ENCODE measurements at regions not wholly inside any gene's neighbourhood (a gene's known extent, or its start where the extent isn't known, plus 50 kb on each side); places are given as distances from the start of the nearest gene placed in this dataset.

DNA sequence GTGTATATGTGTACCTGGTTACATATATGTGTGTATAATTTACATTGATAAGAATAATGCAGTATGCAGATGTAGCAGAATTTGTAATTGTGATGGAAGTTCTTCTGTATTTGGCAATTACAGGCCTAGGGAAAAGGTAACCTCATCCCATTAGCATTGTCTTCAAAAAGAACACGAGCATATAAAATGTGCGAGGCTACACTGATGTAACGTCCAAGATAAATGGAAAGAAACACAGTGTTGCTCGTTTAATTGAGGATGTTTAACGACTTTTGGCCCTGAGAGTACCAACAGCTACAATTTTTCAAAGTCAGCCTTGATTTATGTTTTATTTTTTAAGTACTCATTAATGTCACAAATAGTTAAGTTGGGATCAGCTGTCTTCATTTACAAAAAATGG is 703.5 kb upstream of the RBFOX1 start:
- Mint-ChIP-seq H3K27me3 (no peaks in the 10 kb centered on the region), H3K27ac (no peak overlapping the region), H3K4me1 (no peaks in the 10 kb centered on the region), H3K9me3 (no peaks in the 10 kb centered on the region), H3K36me3 (no peaks in the 10 kb centered on the region), H3K4me3 (no peak overlapping the region)
- no peak for DNase-seq

DNA sequence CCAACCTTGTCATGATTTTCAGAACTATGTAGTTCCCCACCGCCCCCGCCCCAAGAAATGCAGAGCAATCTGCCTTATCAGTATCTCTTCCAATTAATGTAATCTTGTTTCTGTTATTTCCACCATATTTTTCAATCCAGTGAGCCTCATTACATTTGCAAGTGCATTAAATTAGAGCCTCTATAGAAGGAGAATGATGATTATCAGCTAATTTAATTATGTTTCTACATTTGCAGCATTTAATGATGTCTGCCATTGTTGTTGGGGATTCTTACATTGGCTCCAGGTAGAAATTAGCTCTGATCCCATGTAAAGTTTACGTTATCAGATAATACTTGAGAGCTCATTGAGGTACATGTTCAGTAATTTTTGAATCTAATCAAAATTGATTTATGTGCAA is 707.0 kb upstream of the RBFOX1 start:
- peaks cover 2% of the 10 kb centered on the region for H3K9me3 Mint-ChIP-seq
- H3K4me3 Mint-ChIP-seq = no peak overlapping the region
- H3K27ac Mint-ChIP-seq = no peak overlapping the region
- no peaks in the 10 kb centered on the region for H3K27me3 Mint-ChIP-seq
- no peaks in the 10 kb centered on the region for H3K4me1 Mint-ChIP-seq
- DNase-seq = no peak
- H3K36me3 Mint-ChIP-seq = no peaks in the 10 kb centered on the region

DNA sequence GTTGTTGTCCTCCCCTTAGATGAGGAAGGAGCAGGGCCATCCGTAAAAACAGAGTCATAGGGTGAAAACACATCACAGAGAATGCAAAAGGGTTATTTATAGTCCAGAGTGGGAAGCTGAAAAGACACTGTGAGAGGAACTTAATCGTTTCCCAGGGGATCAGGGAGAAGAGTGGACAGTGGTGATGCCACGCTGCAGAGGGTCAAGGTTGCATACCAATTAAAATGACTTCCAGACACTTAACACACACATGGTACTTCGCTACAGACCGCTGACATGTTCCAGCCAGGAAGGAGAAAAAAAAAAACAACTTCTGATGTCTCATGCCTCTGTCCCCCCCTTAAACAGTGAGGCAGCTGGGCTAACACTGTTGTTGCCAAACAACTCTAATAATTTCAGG is 713.8 kb upstream of the RBFOX1 start:
- Mint-ChIP-seq H3K4me3 (no peak overlapping the region), H3K36me3 (no peaks in the 10 kb centered on the region), H3K27me3 (no peaks in the 10 kb centered on the region), H3K9me3 (peaks cover 12% of the 10 kb centered on the region), H3K4me1 (no peaks in the 10 kb centered on the region), H3K27ac (no peak overlapping the region)
- no peak for DNase-seq

DNA sequence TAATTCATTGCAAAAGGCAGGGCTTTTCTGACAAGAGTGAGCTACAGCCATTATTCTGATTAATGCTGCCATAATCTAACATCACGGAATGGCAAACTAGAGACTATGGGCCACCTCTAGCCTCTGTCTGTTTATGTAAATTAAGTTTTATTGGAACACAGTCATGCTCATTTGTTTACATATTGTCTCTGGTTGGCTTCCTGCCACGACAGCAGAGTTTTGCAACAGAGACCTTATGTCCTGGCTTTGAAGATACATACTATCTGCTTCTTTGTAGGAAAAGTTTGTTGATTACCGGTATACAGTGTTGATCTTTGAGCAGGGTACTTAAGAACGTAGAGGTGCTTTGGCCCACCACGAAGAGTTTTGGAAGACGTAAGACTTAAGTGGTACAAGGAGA is 715.9 kb upstream of the RBFOX1 start:
- no peak for DNase-seq
- Mint-ChIP-seq H3K27ac (no peak overlapping the region), H3K4me3 (no peak overlapping the region), H3K4me1 (no peaks in the 10 kb centered on the region), H3K27me3 (no peaks in the 10 kb centered on the region), H3K36me3 (no peaks in the 10 kb centered on the region), H3K9me3 (peaks cover 12% of the 10 kb centered on the region)

DNA sequence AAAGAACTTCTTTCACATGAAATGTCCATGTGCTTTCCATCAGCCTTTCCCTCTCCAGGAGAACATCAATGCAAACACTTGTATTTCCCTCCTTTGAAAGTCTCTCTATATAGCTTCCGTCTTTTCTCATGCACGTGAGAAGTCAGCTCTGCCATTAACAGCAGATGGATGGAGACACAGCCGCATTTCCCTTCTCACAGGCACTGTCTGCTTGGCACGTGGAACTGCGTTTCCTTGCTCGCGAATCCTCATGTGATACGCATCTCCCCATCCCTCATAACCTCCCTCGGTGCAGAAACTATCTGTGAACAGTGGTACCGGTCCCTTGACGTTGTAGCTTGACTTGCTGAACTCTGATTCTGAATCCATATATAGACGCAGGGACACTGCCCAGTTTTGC is 717.0 kb upstream of the RBFOX1 start:
- peaks cover 11% of the 10 kb centered on the region for H3K9me3 Mint-ChIP-seq
- no peak overlapping the region for H3K27ac Mint-ChIP-seq
- no peak for DNase-seq
- H3K36me3 Mint-ChIP-seq = no peaks in the 10 kb centered on the region
- H3K4me3 Mint-ChIP-seq = no peak overlapping the region
- H3K4me1 Mint-ChIP-seq = no peaks in the 10 kb centered on the region
- H3K27me3 Mint-ChIP-seq = no peaks in the 10 kb centered on the region

DNA sequence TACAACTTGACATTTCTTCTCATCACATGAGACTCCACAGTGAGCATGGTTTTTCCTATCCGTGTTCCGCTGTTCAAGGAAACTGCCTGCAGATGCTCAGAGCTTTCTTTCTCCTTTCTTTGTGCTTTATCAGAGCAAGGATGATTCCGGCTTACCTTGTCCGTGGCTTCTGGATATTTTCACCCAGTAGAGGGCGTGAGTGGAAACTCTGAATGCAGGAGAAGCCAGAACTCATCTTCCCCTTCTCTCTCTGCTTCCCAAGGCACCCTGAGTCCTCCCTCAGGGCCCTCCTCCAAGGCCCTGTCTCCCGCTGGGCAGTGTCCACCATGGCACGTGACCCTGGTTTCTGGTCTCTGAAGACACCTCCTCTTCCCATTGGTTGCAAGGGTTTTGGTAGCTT is 721.1 kb upstream of the RBFOX1 start:
- DNase-seq = no peak
- Mint-ChIP-seq H3K9me3 (no peaks in the 10 kb centered on the region), H3K4me3 (no peak overlapping the region), H3K27ac (no peak overlapping the region), H3K27me3 (no peaks in the 10 kb centered on the region), H3K4me1 (no peaks in the 10 kb centered on the region), H3K36me3 (no peaks in the 10 kb centered on the region)

DNA sequence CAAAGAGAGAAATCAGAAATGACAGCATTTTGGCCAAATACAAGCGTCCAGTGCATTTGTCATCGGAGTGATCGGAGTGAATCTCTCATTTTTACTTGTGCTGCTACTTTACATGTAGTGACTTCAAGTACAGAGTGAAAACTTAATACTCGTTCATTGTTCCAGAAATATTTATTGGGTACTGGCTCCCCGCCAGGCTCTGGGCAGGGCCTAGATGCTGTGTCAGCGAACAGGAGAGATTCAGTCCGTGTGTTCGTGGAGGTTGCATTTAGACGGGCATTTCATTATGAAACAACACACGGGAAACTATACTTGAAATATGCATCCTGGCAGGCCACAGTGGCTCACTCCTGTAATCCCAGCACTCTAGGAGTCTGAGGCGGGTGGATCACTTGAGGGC is 727.2 kb upstream of the RBFOX1 start:
- no peaks in the 10 kb centered on the region for H3K36me3 Mint-ChIP-seq
- no peaks in the 10 kb centered on the region for H3K9me3 Mint-ChIP-seq
- H3K4me3 Mint-ChIP-seq = no peak overlapping the region
- no peak for DNase-seq
- H3K27me3 Mint-ChIP-seq = no peaks in the 10 kb centered on the region
- no peak overlapping the region for H3K27ac Mint-ChIP-seq
- no peaks in the 10 kb centered on the region for H3K4me1 Mint-ChIP-seq

DNA sequence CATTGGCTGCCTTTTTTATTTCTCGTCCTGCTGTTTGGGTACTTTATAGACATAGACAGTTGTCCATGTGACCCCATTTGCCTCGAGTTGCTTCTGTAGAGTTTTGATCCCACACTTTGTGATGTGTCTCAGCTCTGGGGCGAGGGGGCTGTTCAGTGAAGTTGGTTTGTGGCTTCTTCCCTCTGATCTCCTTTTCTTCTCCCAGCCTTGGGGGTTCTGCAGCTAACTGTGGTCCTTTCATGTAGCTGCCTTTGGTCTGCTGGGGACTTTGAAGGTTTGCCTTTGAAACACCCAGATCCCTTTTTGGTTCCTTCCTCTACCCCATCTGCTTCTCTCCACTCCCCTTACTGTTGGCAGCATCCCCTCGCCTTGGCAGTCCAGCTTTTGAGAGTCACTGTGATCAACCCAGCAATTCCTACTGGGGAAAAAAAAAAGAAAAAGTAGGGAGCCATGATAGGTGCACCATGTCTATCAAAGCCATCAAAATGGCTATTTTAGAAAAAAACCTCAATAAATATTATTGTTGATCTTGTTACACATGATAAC is 728.8 kb upstream of the RBFOX1 start:
- DNase-seq = no peak
- Mint-ChIP-seq H3K27ac (no peak overlapping the region), H3K27me3 (no peaks in the 10 kb centered on the region), H3K9me3 (no peaks in the 10 kb centered on the region), H3K36me3 (no peaks in the 10 kb centered on the region), H3K4me1 (no peaks in the 10 kb centered on the region), H3K4me3 (no peak overlapping the region)

DNA sequence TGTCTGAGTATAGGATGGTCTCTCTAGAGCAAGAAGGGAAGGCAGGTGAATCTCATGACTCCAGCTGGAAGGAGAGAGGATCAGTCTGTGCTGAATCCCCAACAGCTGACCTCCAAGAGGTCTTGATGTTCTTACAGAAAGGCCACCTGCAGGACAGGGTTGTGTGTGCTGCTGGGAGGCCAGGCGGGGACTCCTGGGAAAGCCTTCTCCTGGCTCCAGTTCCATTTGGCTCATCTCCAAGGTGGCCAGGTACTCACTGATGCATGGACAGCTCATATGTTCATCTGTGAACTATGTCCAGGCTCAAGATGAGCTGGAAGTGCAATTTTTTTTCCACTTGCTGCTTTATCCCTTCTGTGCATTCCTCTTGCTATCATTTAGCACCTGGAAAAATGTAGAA is 730.2 kb upstream of the RBFOX1 start:
- Mint-ChIP-seq H3K9me3 (no peaks in the 10 kb centered on the region), H3K4me3 (no peak overlapping the region), H3K36me3 (no peaks in the 10 kb centered on the region), H3K4me1 (no peaks in the 10 kb centered on the region), H3K27ac (no peak overlapping the region), H3K27me3 (no peaks in the 10 kb centered on the region)
- DNase-seq = no peak

DNA sequence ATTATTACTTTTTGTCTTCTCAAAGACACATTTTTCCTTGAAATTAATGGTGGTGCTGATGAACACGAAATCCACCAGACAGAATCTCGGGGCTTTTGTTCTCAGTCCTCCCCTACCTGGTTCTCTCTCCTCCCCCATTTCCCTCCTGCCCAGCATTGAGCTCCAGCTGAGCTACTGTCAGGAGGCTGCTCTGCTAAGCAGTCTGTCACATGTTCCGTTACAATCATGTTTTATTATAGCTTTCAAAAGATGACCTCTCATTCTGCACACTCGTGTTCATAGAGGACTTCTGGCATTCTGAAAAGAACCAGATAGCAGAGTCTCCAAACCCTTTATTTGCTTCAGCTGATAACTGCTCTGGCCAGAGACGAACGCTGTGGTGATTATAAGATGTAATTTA is 732.5 kb upstream of the RBFOX1 start:
- H3K4me1 Mint-ChIP-seq = no peaks in the 10 kb centered on the region
- H3K4me3 Mint-ChIP-seq = no peak overlapping the region
- no peaks in the 10 kb centered on the region for H3K36me3 Mint-ChIP-seq
- no peaks in the 10 kb centered on the region for H3K27me3 Mint-ChIP-seq
- no peak for DNase-seq
- no peaks in the 10 kb centered on the region for H3K9me3 Mint-ChIP-seq
- H3K27ac Mint-ChIP-seq = no peak overlapping the region

DNA sequence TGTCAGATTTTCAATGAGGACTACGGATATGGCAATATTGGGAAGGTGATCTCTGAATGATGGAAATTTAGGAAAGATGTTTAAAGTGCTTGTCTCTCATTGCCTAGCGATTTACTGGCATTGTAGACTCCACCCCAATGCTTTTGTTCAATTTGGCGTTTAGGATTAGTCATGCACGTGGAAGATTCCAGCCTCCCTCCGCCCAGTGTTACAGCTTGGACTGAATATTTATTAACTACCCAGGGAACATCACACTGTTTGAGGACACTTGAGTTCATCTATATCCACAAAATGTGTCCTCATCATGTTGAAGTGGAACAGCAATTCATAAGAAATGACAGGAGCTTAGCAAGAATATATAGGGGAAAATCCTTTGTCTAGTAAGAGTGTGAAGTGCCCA is 738.8 kb upstream of the RBFOX1 start:
- no peak for DNase-seq
- Mint-ChIP-seq H3K27me3 (no peaks in the 10 kb centered on the region), H3K36me3 (no peaks in the 10 kb centered on the region)

DNA sequence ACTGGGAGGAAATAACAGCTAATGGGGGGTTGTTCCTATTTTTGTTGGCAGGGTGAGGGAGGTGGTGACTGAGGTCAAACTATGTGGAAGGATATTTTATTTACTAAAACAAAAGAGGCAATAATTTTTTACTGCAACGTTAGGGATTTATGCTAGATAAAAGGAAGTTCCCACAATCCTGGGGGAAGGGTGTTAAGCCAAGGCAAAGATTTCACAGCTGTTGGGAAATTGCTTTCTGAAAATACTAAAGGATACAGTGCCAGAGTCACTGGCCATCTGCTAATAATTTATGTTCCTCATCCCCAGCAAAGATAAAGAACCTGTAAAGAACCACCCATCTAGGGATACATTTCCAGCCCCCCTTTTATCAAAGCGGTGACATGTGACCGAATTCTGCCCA is 756.0 kb upstream of the RBFOX1 start:
- Mint-ChIP-seq H3K27ac (no peak overlapping the region), H3K4me1 (no peaks in the 10 kb centered on the region), H3K9me3 (no peaks in the 10 kb centered on the region), H3K4me3 (no peak overlapping the region), H3K27me3 (no peaks in the 10 kb centered on the region), H3K36me3 (no peaks in the 10 kb centered on the region)
- no peak for DNase-seq

More for the DNA sequence above, 738.8 kb upstream of the RBFOX1 start:
- Mint-ChIP-seq H3K27ac (no peak overlapping the region), H3K4me1 (no peaks in the 10 kb centered on the region), H3K9me3 (no peaks in the 10 kb centered on the region), H3K4me3 (no peak overlapping the region)

DNA sequence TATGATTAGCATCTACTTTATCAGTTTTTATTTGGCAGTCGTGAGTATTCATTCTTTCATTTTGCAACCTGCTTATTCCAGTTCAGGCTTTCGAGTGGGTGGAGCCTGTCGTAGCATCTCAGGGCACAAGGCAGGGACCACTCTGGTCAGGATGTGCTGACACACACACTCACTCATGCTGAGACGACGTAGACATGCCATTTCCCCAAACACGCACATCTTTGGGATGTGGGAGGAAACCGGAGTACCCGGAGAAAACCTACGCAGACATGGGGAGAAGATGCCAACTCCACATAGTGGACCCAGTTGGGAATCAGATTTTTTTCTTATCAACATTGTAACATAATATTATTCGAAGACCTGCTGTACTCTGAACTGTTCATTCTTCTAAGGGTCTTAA is 756.5 kb upstream of the RBFOX1 start:
- no peak for DNase-seq
- Mint-ChIP-seq H3K4me1 (no peaks in the 10 kb centered on the region), H3K9me3 (no peaks in the 10 kb centered on the region), H3K36me3 (no peaks in the 10 kb centered on the region), H3K4me3 (no peak overlapping the region), H3K27me3 (no peaks in the 10 kb centered on the region), H3K27ac (no peak overlapping the region)

DNA sequence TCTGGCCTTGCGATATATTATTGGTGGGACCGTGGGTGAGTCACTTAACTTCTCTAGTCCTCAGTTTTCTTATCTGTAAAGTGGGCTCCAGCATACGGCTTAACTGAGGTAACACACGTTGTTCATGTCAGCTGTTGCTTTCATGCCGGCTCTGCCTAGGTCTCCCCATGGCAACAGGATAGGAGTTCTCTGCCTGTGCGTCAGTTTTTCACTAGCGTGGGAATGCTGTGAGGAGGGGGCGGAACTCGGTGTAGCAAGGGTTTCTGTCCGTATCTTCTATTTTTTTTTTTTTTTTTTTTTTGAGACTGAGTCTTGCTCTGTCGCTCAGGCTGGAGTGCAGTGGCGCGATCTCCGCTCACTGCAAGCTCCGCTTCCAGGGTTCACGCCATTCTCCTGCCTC is 758.5 kb upstream of the RBFOX1 start:
- Mint-ChIP-seq H3K4me1 (no peaks in the 10 kb centered on the region), H3K4me3 (no peak overlapping the region), H3K36me3 (no peaks in the 10 kb centered on the region), H3K27ac (no peak overlapping the region), H3K9me3 (no peaks in the 10 kb centered on the region), H3K27me3 (no peaks in the 10 kb centered on the region)
- DNase-seq = no peak

DNA sequence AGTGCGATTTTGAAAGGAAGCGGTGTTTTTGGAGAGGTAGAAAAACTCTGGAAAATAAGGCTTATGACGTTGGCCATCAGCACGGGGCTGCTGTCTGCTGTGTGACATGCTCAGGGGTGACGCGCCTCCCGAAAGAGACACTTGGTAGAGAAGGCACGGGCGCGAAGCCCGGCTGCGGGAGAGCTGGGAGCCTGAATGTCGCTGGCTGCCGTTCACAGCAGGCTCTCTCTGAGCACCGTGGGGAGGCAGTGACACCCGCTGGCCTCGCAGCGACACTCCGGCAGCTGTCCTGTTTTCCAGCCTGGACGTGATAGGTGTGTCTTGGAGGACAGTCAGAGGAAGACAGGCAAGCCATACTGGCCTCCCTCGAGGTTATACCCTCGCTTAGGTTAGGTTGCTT is 759.1 kb upstream of the RBFOX1 start:
- Mint-ChIP-seq H3K9me3 (no peaks in the 10 kb centered on the region), H3K27ac (no peak overlapping the region), H3K36me3 (no peaks in the 10 kb centered on the region), H3K27me3 (no peaks in the 10 kb centered on the region), H3K4me1 (no peaks in the 10 kb centered on the region), H3K4me3 (no peak overlapping the region)
- no peak for DNase-seq

DNA sequence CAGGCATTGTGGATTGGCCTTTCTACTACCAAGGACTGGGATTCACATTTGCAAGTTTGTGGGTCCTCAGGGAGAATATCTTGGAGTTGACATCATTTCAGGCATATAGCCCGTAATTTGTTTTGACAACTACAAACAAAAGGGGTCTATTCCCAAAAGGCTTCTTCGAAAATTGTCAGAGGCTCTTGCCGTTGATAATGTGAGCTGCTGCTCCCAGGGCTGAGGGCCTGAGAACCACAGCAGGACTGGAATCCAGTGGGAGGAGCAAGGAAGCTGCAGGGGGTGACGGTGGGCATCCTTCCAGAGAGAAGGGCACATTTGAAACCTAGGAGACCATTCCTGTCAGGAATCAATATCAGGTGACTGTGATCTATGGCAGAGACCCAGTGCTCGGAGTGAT is 761.6 kb upstream of the RBFOX1 start:
- no peaks in the 10 kb centered on the region for H3K9me3 Mint-ChIP-seq
- H3K4me1 Mint-ChIP-seq = no peaks in the 10 kb centered on the region
- H3K36me3 Mint-ChIP-seq = no peaks in the 10 kb centered on the region
- no peak overlapping the region for H3K4me3 Mint-ChIP-seq
- H3K27ac Mint-ChIP-seq = no peak overlapping the region
- H3K27me3 Mint-ChIP-seq = no peaks in the 10 kb centered on the region
- DNase-seq = no peak

DNA sequence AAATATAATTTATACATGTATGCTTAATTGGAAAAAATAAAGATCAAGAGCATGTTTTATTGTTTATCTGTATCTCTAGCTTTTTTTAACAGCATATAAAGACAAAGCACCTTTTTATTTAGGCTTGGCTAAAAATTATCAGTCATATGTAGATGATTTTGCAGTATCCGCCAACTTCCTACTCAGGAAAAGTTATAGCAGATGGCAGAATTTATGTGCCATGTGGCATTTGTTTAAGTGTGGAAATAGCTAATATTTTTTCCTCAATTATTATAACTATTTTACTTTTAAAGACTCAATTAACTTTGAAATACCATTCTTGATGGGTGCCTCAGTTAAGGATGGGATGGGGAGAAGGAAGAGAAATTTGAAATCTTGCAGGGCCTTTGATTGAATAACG is 762.1 kb upstream of the RBFOX1 start:
- H3K36me3 Mint-ChIP-seq = no peaks in the 10 kb centered on the region
- H3K4me3 Mint-ChIP-seq = no peak overlapping the region
- H3K9me3 Mint-ChIP-seq = no peaks in the 10 kb centered on the region

More for the DNA sequence above, 762.1 kb upstream of the RBFOX1 start:
- no peaks in the 10 kb centered on the region for H3K4me1 Mint-ChIP-seq
- H3K27me3 Mint-ChIP-seq = no peaks in the 10 kb centered on the region
- no peak overlapping the region for H3K27ac Mint-ChIP-seq
- DNase-seq = no peak
